GM12872 (cell line): ENCODE measurements at regions not wholly inside any gene's neighbourhood (a gene's known extent, or its start where the extent isn't known, plus 50 kb on each side); places are given as distances from the start of the nearest gene placed in this dataset.

ENCODE experiments used
- CTCF ChIP-seq: IDR thresholded peaks from 3 replicates; pipeline ENCODE4 v1.5.1; 2011; ENCODE audit warnings: low read depth, mild to moderate bottlenecking, low read length, moderate library complexity; ENCODE audit not compliant: insufficient read depth

GRCh38 chr7:106582365-106582764, 78.6 kb downstream of the CCDC71L start:
- no peak for TF ChIP-seq CTCF

GRCh38 chr7:106575138-106575823, 85.7 kb downstream of the CCDC71L start:
- TF ChIP-seq CTCF = no peak

GRCh38 chr7:106573738-106574137, 87.2 kb downstream of the CCDC71L start:
- TF ChIP-seq CTCF = no peak

GRCh38 chr7:106573125-106573663, 87.8 kb downstream of the CCDC71L start:
- TF ChIP-seq CTCF = no peak

- no peak for TF ChIP-seq CTCF
These were observed 88.4 kb downstream of the CCDC71L start for GRCh38 chr7:106572394-106573124.

- no peak for TF ChIP-seq CTCF
These were observed 89.4 kb downstream of the CCDC71L start for GRCh38 chr7:106571563-106571962.

GRCh38 chr7:106570948-106571418, 90.0 kb downstream of the CCDC71L start:
- no peak for TF ChIP-seq CTCF
